ENCODE measurements at regions not wholly inside any gene's neighbourhood (a gene's known extent, or its start where the extent isn't known, plus 50 kb on each side); places are given as distances from the start of the nearest gene placed in this dataset.

- Histone ChIP-seq H3K4me1 (ENCODE audit: control insufficient read depth in 1 of 2, insufficient read depth in 1 of 2, low read depth in 1 of 2, low read length in 1 of 2) (no peaks in the 10 kb centered on the region), H3K9me3 (no peaks in the 10 kb centered on the region), H3K36me3 (no peaks in the 10 kb centered on the region), H3K27ac (no peak overlapping the region), H3K4me3 (ENCODE audit: low read depth in 1 of 2, low read length in 1 of 2) (no peak overlapping the region), H3K27me3 (no peaks in the 10 kb centered on the region)
- TF ChIP-seq CTCF (IDR thresholded peaks at IDR 0.05), result no peak
Measured at GRCh38 chr1:222275001-222275728, 272.7 kb downstream of the HHIPL2 start.

DNA sequence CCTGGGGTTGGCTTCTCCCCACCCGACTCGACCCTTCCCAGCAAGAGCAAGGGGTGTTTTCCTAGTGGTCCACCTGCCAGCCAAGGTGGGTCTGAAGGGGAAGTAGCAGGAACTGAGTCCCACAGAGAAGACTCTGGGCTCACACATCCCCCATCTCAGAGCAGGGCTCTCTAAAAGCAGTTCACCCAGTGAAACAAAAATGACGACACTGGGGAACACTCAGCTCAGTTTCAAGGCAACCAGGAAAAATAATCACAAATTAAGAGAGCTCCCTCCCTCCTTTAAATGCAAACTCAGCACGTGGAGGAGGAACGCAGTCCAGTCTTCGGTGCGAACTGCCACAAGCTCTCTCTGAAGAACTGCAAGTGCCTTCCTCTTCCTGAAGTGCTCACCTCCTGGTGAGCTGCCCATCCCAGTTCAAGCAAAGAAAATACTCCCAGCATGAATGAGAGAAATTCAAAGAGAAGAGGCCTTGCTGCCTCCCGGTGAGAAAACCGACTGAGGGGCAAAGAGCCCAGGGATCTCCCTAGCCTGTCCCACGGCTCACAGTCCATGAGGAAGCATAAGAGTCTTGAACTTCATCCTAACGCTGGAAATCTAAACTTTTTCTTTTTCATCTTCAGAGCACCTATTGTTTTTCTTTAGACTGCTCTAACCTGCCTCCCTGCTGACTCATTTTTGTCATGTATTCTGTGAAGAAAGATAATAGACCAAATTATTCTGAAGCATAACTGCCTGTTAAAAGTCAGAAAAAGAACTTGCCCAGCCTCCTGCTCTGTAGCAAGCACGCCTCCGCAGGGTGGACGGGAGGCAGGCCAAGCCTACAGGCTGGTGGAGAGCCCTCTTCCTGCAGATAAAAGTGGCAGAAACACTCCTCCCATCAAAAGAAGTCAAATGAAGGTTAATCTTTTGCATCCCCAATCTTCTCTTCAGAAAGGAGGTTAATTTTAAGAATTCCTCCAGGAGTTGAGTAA is 281.4 kb downstream of the HHIPL2 start:
- H3K27me3 ChIP-seq, result no peaks in the 10 kb centered on the region

DNA sequence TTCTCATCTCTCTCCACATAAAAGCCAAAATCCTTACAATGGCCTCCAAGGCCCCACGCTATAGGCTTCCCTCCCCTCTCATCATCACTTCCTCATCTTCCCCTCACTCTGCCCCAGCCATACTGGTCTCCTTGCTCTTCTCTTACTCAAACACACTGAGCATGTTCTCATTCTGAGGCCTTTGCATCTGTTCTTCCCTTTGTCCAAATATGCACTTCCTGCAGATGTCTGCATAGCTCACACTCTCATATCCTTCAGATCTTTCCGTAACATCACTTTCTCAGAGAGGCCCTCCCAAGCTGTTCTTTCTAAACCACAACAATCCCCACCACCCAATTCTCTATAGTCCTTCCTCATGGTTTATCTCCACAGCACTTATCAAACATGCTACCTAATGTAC is 284.1 kb downstream of the HHIPL2 start:
- H3K27me3 ChIP-seq, result no peaks in the 10 kb centered on the region
- no peaks in the 10 kb centered on the region for H3K36me3 ChIP-seq
- H3K4me3 ChIP-seq (ENCODE audit: low read depth in 1 of 2, low read length in 1 of 2), result no peak overlapping the region
- H3K4me1 ChIP-seq (ENCODE audit: control insufficient read depth in 1 of 2, insufficient read depth in 1 of 2, low read depth in 1 of 2, low read length in 1 of 2), result no peaks in the 10 kb centered on the region
- TF ChIP-seq CTCF (IDR thresholded peaks at IDR 0.05), result no peak
- no peak overlapping the region for H3K27ac ChIP-seq
- H3K9me3 ChIP-seq, result no peaks in the 10 kb centered on the region

More for the DNA sequence above, 281.4 kb downstream of the HHIPL2 start:
- H3K9me3 ChIP-seq, result no peaks in the 10 kb centered on the region
- H3K4me1 ChIP-seq (ENCODE audit: control insufficient read depth in 1 of 2, insufficient read depth in 1 of 2, low read depth in 1 of 2, low read length in 1 of 2), result no peaks in the 10 kb centered on the region
- H3K36me3 ChIP-seq, result no peaks in the 10 kb centered on the region
- H3K4me3 ChIP-seq (ENCODE audit: low read depth in 1 of 2, low read length in 1 of 2), result no peak overlapping the region
- TF ChIP-seq CTCF (IDR thresholded peaks at IDR 0.05), result no peak
- H3K27ac ChIP-seq, result no peak overlapping the region

- Histone ChIP-seq H3K27ac (no peak overlapping the region), H3K27me3 (no peaks in the 10 kb centered on the region), H3K4me3 (ENCODE audit: low read depth in 1 of 2, low read length in 1 of 2) (no peak overlapping the region), H3K4me1 (ENCODE audit: control insufficient read depth in 1 of 2, insufficient read depth in 1 of 2, low read depth in 1 of 2, low read length in 1 of 2) (no peaks in the 10 kb centered on the region), H3K36me3 (no peaks in the 10 kb centered on the region), H3K9me3 (no peaks in the 10 kb centered on the region)
- TF ChIP-seq CTCF (IDR thresholded peaks at IDR 0.05), result no peak
Measured at GRCh38 chr1:222257027-222257426, 290.9 kb downstream of the HHIPL2 start.

GRCh38 chr1:222256058-222256457 is 291.8 kb downstream of the HHIPL2 start:
- H3K27ac ChIP-seq, result no peak overlapping the region
- no peaks in the 10 kb centered on the region for H3K9me3 ChIP-seq
- no peaks in the 10 kb centered on the region for H3K27me3 ChIP-seq
- no peak overlapping the region for H3K4me3 ChIP-seq (ENCODE audit: low read depth in 1 of 2, low read length in 1 of 2)
- no peaks in the 10 kb centered on the region for H3K36me3 ChIP-seq
- no peak for TF ChIP-seq CTCF (IDR thresholded peaks at IDR 0.05)
- no peaks in the 10 kb centered on the region for H3K4me1 ChIP-seq (ENCODE audit: control insufficient read depth in 1 of 2, insufficient read depth in 1 of 2, low read depth in 1 of 2, low read length in 1 of 2)

All from neutrophil (primary cell).